ENCODE measurements at regions not wholly inside any gene's neighbourhood (a gene's known extent, or its start where the extent isn't known, plus 50 kb on each side); places are given as distances from the start of the nearest gene placed in this dataset.

DNA sequence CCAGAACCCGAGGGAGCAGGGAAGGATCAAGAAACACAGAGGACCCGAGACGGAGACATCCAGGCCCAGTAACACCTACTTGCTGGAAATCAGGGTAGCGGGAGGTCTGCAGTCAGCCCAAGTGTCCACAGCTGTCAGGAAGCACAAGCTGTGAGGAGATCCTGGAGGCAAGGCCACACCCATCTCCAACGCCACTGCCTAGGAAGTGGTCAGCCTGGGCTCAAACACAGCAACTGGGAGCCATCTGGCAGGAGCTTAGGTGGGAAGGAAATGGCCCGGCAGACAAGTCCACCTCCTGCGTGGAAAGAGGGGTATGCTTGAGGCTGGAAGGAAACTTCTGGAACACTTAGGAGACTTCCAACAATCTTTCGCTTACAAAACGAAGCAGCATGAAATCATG is 407.1 kb downstream of the VPS13C start:
- H3K27me3 ChIP-seq (ENCODE audit: insufficient read depth, low read length), result no peaks in the 10 kb centered on the region; the same call in 1 of the 2 replicates
- no peaks in the 10 kb centered on the region for H3K4me1 ChIP-seq (ENCODE audit: insufficient read depth, low read length, severe bottlenecking)
- no peak overlapping the region for H2AFZ ChIP-seq (ENCODE audit: low read length)
- H3K4me2 ChIP-seq (ENCODE audit: low read length), result no peak overlapping the region
- no peak overlapping the region for H3K27ac ChIP-seq (ENCODE audit: low read depth, low read length, poor library complexity, severe bottlenecking)
- H3K9me2 ChIP-seq (ENCODE audit: low read depth, low read length), result no peaks in the 10 kb centered on the region
- H4K20me1 ChIP-seq (ENCODE audit: insufficient read depth, low read length), result no peaks in the 10 kb centered on the region
- no peak overlapping the region for H3K9ac ChIP-seq (ENCODE audit: low read length)
- H3K4me3 ChIP-seq (ENCODE audit: low read depth, low read length, poor library complexity, severe bottlenecking), result no peak overlapping the region
- no peaks in the 10 kb centered on the region for H3K9me3 ChIP-seq (ENCODE audit: low read length)
- no peaks in the 10 kb centered on the region for H3F3A ChIP-seq (ENCODE audit: insufficient read depth, low read length)
- no peaks in the 10 kb centered on the region for H3K36me3 ChIP-seq (ENCODE audit: insufficient read depth, low read length)
- no peaks in the 10 kb centered on the region for H3K79me2 ChIP-seq (ENCODE audit: insufficient read depth, low read length)
- no peak for TF ChIP-seq EZH2 (IDR thresholded peaks at IDR 0.05; ENCODE audit: borderline replicate concordance, low read length)
- TF ChIP-seq, protein P1, sequence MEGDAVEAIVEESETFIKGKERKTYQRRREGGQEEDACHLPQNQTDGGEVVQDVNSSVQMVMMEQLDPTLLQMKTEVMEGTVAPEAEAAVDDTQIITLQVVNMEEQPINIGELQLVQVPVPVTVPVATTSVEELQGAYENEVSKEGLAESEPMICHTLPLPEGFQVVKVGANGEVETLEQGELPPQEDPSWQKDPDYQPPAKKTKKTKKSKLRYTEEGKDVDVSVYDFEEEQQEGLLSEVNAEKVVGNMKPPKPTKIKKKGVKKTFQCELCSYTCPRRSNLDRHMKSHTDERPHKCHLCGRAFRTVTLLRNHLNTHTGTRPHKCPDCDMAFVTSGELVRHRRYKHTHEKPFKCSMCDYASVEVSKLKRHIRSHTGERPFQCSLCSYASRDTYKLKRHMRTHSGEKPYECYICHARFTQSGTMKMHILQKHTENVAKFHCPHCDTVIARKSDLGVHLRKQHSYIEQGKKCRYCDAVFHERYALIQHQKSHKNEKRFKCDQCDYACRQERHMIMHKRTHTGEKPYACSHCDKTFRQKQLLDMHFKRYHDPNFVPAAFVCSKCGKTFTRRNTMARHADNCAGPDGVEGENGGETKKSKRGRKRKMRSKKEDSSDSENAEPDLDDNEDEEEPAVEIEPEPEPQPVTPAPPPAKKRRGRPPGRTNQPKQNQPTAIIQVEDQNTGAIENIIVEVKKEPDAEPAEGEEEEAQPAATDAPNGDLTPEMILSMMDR (IDR thresholded peaks at IDR 0.05; ENCODE audit: low read length), result no peak

DNA sequence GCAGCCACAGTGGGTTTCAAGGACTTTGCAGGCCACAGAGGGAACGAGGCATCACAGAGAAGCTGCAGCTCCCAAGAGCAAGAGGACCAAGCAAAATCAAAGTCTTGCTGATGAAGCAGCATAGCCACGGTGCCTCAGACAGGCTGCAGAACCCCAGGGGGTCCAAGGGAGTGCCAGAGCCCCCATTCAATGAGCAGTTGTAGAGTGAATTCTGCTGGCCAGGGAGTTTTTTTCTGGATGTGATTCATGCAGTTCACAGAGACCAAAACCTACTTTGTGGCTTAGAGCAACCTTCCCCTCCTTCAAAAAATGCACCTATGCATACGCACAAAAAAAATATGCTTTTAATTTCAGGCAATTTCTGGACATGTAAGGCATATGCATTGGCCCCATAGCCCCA is 409.0 kb downstream of the VPS13C start:
- Histone ChIP-seq H3K4me3 (ENCODE audit: low read depth, low read length, poor library complexity, severe bottlenecking) (no peak overlapping the region), H4K20me1 (ENCODE audit: insufficient read depth, low read length) (no peaks in the 10 kb centered on the region)

DNA sequence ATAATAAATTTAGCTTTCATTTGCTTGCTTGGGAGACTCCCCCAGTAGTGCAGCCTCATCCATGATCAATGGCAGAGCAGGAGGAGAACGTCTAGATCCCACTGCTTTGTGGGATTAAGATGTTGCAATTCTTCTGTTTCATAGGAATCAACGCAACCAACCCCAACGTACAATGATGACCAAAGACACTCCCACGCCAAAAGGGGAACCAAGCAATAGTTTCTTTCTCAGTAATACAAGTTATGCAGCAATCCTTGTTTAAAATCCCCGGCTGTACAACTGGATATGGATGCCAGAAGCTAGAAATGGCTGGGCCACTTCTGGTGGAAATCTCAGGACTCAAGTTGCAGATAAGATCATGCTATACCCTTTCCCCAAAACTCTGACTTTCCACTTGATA is 411.2 kb downstream of the VPS13C start:
- H3K4me3 ChIP-seq (ENCODE audit: low read depth, low read length, poor library complexity, severe bottlenecking), result no peak overlapping the region
- no peak overlapping the region for H2AFZ ChIP-seq (ENCODE audit: low read length)
- no peak overlapping the region for H3K9ac ChIP-seq (ENCODE audit: low read length)
- H3K27ac ChIP-seq (ENCODE audit: low read depth, low read length, poor library complexity, severe bottlenecking), result no peak overlapping the region
- H3K9me3 ChIP-seq (ENCODE audit: low read length), result no peaks in the 10 kb centered on the region
- no peaks in the 10 kb centered on the region; the same call in 1 of the 2 replicates for H3K27me3 ChIP-seq (ENCODE audit: insufficient read depth, low read length)
- no peaks in the 10 kb centered on the region for H3K4me1 ChIP-seq (ENCODE audit: insufficient read depth, low read length, severe bottlenecking)
- H3F3A ChIP-seq (ENCODE audit: insufficient read depth, low read length), result no peaks in the 10 kb centered on the region
- H3K79me2 ChIP-seq (ENCODE audit: insufficient read depth, low read length), result no peaks in the 10 kb centered on the region
- no peaks in the 10 kb centered on the region for H3K9me2 ChIP-seq (ENCODE audit: low read depth, low read length)
- no peaks in the 10 kb centered on the region for H4K20me1 ChIP-seq (ENCODE audit: insufficient read depth, low read length)
- no peaks in the 10 kb centered on the region for H3K36me3 ChIP-seq (ENCODE audit: insufficient read depth, low read length)
- no peak for TF ChIP-seq EZH2 (IDR thresholded peaks at IDR 0.05; ENCODE audit: borderline replicate concordance, low read length)
- TF ChIP-seq, protein P1 (IDR thresholded peaks at IDR 0.05; ENCODE audit: low read length), result no peak
- H3K4me2 ChIP-seq (ENCODE audit: low read length), result no peak overlapping the region

More for the DNA sequence above, 409.0 kb downstream of the VPS13C start:
- H3F3A ChIP-seq (ENCODE audit: insufficient read depth, low read length), result no peaks in the 10 kb centered on the region
- no peak overlapping the region for H3K9ac ChIP-seq (ENCODE audit: low read length)
- no peaks in the 10 kb centered on the region; the same call in 1 of the 2 replicates for H3K27me3 ChIP-seq (ENCODE audit: insufficient read depth, low read length)
- H3K9me2 ChIP-seq (ENCODE audit: low read depth, low read length), result no peaks in the 10 kb centered on the region
- no peak overlapping the region for H3K4me2 ChIP-seq (ENCODE audit: low read length)
- H3K79me2 ChIP-seq (ENCODE audit: insufficient read depth, low read length), result no peaks in the 10 kb centered on the region
- H3K27ac ChIP-seq (ENCODE audit: low read depth, low read length, poor library complexity, severe bottlenecking), result no peak overlapping the region
- no peak overlapping the region for H2AFZ ChIP-seq (ENCODE audit: low read length)
- no peaks in the 10 kb centered on the region for H3K9me3 ChIP-seq (ENCODE audit: low read length)
- H3K36me3 ChIP-seq (ENCODE audit: insufficient read depth, low read length), result no peaks in the 10 kb centered on the region
- no peak for TF ChIP-seq EZH2 (IDR thresholded peaks at IDR 0.05; ENCODE audit: borderline replicate concordance, low read length)
- TF ChIP-seq, protein P1 (IDR thresholded peaks at IDR 0.05; ENCODE audit: low read length), result no peak
- H3K4me1 ChIP-seq (ENCODE audit: insufficient read depth, low read length, severe bottlenecking), result no peaks in the 10 kb centered on the region
